Right lobe of liver (tissue), 6 donors: ENCODE measurements at regions not wholly inside any gene's neighbourhood (a gene's known extent, or its start where the extent isn't known, plus 50 kb on each side); places are given as distances from the start of the nearest gene placed in this dataset.

Experiments used
- ATAC-seq, 4 donors: fragments of 200-7000 bp; cut with Tn5 transposase; one replicate each; pipeline ENCODE4 v1.9.1; 2020; ENCODE audit warnings: mild to moderate bottlenecking in 4 of 4, moderate library complexity in 4 of 4
- DNase-seq, 3 donors: peaks; one replicate each; pipeline ENCODE4 v3.0.0-alpha.2; 2020
- H3K27ac ChIP-seq, 3 donors: fragments of 200-600 bp; one replicate each; pipeline ENCODE4 v1.8.0; 2022
- H3K27me3 ChIP-seq, 2 donors: fragments of 200-600 bp; one replicate each; pipeline ENCODE4 v1.8.0; 2022
- H3K36me3 ChIP-seq, 4 donors: fragments of 200-600 bp; sonication (generic) in 1 of 4; one replicate each; pipeline versions ENCODE4 v1.5.1 to v1.8.0; 2017 to 2022; ENCODE audit warnings: control low read depth in 1 of 4
- H3K4me1 ChIP-seq, 4 donors: fragments of 200-600 bp; sonication (generic) in 1 of 4; one replicate each; pipeline versions ENCODE4 v1.5.1 to v1.8.0; 2017 to 2022; ENCODE audit warnings: control low read depth in 1 of 4
- H3K4me3 ChIP-seq, 3 donors: fragments of 200-600 bp; one replicate each; pipeline ENCODE4 v1.8.0; 2022
- H3K9me3 ChIP-seq, 4 donors: fragments of 200-600 bp; sonication (generic) in 1 of 4; one replicate each; pipeline versions ENCODE4 v1.5.1 to v1.8.0; 2017 to 2022; ENCODE audit warnings: control low read depth in 1 of 4
- POLR2A ChIP-seq: fragments of 450-650 bp; IDR thresholded peaks from one replicate; pipeline ENCODE4 v1.6.1; 2017; ENCODE audit warnings: antibody characterized with exemption, mild to moderate bottlenecking
- WGBS: methylation state at CpG from one replicate; pipeline ENCODE4 v1.1.6; 2018; ENCODE audit warnings: low coverage, low lambda C conversion rate; ENCODE audit not compliant: insufficient coverage; ENCODE audit errors: missing lambda C conversion rate; 5-methylcytosine and 5-hydroxymethylcytosine counted together
- intact Hi-C, 2 donors: fragments of 100-400 bp; cut with DNase I; formaldehyde crosslinking; loops; one replicate each; pipeline versions ENCODE4 v1.11.2 to v1.14.1; 2022
- TF ChIP-seq, protein P1 (sequence below), 4 donors: fragments of 200-600 bp in 3 of 4; fragments of 450-650 bp in 1 of 4; IDR thresholded peaks; one replicate each; pipeline versions ENCODE4 v1.5.1 to v1.8.0; 2016 to 2022; ENCODE audit warnings: antibody characterized with exemption in 4 of 4, mild to moderate bottlenecking in 2 of 4
- donor health status: DM: no; HTN: yes; CAD: no.
- donor health status: DM: no; HTN: no; CAD: no.
- donor health status: DM: no; HTN: no; CAD: no.
- donor health status: DM: no; HTN: yes; CAD: no.
- donor health status: DM: no; HTN: yes; CAD: no.

DNA sequence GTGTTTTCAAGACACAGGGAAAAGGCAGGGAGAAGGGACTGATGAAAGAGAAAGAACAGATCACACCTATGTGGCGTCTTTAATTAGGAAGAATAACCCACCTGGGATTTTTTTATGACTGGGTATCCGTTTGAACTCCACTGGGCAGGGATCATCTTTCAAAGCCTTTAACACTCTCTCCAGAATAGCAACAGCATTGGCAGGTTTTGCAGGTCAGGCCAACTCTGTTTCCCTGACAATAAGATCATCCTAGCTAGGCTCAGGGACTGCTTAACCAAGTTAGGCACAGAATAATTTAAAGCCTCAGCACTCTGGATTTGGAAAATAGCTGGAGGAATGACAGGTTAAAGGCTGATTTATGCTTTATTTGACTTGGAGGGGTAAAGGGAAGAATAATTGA is 117.6 kb downstream of the SUDS3 start:
- Histone ChIP-seq H3K4me3 (no peak overlapping the region), H3K36me3 (no peaks in the 10 kb centered on the region), H3K27me3 (no peaks in the 10 kb centered on the region), H3K4me1 (no peaks in the 10 kb centered on the region), H3K27ac (no peak overlapping the region), H3K9me3 (no peaks in the 10 kb centered on the region)
- TF ChIP-seq, protein P1, sequence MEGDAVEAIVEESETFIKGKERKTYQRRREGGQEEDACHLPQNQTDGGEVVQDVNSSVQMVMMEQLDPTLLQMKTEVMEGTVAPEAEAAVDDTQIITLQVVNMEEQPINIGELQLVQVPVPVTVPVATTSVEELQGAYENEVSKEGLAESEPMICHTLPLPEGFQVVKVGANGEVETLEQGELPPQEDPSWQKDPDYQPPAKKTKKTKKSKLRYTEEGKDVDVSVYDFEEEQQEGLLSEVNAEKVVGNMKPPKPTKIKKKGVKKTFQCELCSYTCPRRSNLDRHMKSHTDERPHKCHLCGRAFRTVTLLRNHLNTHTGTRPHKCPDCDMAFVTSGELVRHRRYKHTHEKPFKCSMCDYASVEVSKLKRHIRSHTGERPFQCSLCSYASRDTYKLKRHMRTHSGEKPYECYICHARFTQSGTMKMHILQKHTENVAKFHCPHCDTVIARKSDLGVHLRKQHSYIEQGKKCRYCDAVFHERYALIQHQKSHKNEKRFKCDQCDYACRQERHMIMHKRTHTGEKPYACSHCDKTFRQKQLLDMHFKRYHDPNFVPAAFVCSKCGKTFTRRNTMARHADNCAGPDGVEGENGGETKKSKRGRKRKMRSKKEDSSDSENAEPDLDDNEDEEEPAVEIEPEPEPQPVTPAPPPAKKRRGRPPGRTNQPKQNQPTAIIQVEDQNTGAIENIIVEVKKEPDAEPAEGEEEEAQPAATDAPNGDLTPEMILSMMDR (IDR thresholded peaks at IDR 0.05): no peak
- TF ChIP-seq POLR2A: no peak
- 42% methylated on average over 2 of the region's 2 CpGs for WGBS
- intact Hi-C loops: no loop called here
- no peak for DNase-seq
- no peak for ATAC-seq

DNA sequence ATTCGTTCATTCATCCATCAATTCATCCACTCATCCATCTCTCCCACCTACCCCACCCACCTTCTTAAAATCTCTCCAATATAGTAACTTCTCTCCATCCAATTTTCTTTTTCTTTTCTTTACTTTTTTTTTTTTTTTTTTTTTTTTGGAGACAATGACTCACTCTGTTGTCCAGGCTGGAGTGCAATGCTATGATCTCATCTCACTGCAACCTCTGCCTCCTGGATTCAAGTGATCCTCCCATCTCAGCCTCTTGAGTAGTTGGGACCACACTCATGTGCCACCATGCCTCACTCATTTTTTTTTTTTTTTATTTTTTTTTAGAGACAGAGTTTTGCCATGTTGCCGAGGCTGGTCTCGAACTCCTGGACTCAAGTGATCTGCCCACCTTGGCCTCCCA is 118.4 kb downstream of the SUDS3 start:
- H3K27me3 ChIP-seq: no peaks in the 10 kb centered on the region
- ATAC-seq: no peak
- 57% methylated on average over 3 of the region's 3 CpGs for WGBS

DNA sequence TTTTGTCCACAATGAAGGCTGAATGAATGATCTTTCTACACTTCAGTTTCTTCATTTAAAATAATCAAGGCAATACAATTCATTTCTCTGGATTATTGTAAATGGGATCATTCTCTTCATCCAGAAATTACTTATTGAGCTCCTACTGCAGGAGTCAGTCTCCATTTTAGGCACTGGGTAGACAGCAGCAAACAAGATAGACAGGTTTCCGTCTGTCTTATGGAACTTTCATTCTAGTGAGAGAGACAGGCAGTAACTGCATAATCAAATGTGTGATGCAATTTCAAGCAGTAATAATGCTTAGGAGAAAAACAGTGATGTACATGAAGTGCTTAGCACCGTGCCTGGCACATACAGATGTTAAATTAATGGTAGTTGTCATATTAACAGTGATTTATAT is 118.9 kb downstream of the SUDS3 start:
- TF ChIP-seq, protein P1 (IDR thresholded peaks at IDR 0.05): no peak
- TF ChIP-seq POLR2A: no peak
- 46% methylated on average over 2 of the region's 2 CpGs for WGBS

More for the DNA sequence above, 118.4 kb downstream of the SUDS3 start:
- TF ChIP-seq, protein P1 (IDR thresholded peaks at IDR 0.05): no peak
- TF ChIP-seq POLR2A: no peak
- no peaks in the 10 kb centered on the region for H3K4me1 ChIP-seq
- no peak overlapping the region for H3K4me3 ChIP-seq
- no peak overlapping the region for H3K27ac ChIP-seq
- H3K9me3 ChIP-seq: no peaks in the 10 kb centered on the region
- intact Hi-C loops: no loop called here
- no peak for DNase-seq
- H3K36me3 ChIP-seq: no peaks in the 10 kb centered on the region

DNA sequence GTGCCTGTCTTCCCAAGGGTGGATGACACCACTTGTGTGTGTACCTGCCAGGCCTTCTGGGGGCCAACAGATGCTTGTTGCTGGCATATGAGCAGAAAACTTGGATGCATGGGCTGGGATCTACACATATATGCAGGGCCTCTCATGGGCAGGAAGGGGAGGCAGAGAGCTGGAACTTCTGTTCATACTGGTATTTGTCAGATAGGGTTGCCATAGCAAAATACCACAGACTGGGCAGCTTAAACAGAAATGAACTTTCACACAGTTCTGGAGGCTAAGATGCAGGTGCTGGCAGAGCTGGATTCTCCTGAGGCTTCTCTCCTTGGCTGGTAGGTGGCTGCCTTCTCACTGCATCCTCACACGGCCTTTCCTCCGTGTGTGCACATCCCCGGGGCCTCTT is 121.8 kb downstream of the SUDS3 start:
- H3K4me3 ChIP-seq: no peak overlapping the region
- H3K27ac ChIP-seq: no peak overlapping the region
- 78% methylated on average over 3 of the region's 3 CpGs for WGBS
- no peaks in the 10 kb centered on the region for H3K9me3 ChIP-seq
- no peaks in the 10 kb centered on the region for H3K27me3 ChIP-seq
- no peaks in the 10 kb centered on the region for H3K4me1 ChIP-seq
- intact Hi-C loops: no loop called here
- no peaks in the 10 kb centered on the region for H3K36me3 ChIP-seq
- TF ChIP-seq, protein P1 (IDR thresholded peaks at IDR 0.05): no peak
- no peak for TF ChIP-seq POLR2A
- ATAC-seq: no peak
- no peak for DNase-seq

More for the DNA sequence above, 118.9 kb downstream of the SUDS3 start:
- no peak for DNase-seq
- Histone ChIP-seq H3K4me1 (no peaks in the 10 kb centered on the region), H3K9me3 (no peaks in the 10 kb centered on the region), H3K4me3 (no peak overlapping the region), H3K27ac (no peak overlapping the region), H3K36me3 (no peaks in the 10 kb centered on the region), H3K27me3 (no peaks in the 10 kb centered on the region)
- intact Hi-C loops: no loop called here
- no peak for ATAC-seq

DNA sequence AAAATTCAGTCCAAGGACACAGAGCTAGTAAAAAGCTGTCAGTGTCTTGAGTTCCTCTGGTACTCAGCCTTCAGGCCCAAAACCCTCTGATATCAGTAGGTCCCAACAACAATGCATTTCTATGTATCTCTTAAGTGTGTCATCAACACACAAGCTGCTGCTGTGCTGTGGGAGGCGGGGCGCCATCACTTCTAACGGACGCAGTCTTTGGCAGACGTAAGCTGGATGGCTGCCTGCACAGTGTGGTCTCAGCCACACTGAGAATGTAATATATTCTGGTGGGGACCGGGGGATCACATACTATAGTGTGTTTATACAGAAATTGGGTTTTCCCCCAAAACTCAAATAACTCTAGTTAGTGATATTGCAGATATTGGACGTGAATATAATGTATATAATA is 123.9 kb downstream of the SUDS3 start:
- no peak for ATAC-seq
- intact Hi-C loops: no loop called here

More for the DNA sequence above, 123.9 kb downstream of the SUDS3 start:
- Histone ChIP-seq H3K27ac (no peak overlapping the region), H3K9me3 (no peaks in the 10 kb centered on the region), H3K36me3 (no peaks in the 10 kb centered on the region), H3K27me3 (no peaks in the 10 kb centered on the region), H3K4me3 (no peak overlapping the region), H3K4me1 (no peaks in the 10 kb centered on the region)
- whole genome bisulfite sequencing: 61% methylated on average over 2 of the region's 7 CpGs
- no peak for TF ChIP-seq POLR2A
- TF ChIP-seq, protein P1 (IDR thresholded peaks at IDR 0.05): no peak
- DNase-seq: no peak
